ENCODE measurements at regions not wholly inside any gene's neighbourhood (a gene's known extent, or its start where the extent isn't known, plus 50 kb on each side); places are given as distances from the start of the nearest gene placed in this dataset.

- ATAC-seq (no peak), DNase-seq (ENCODE audit: low spot score in 2 of 2) (no peak)
- no peaks in the 10 kb centered on the region for H3K4me1 Mint-ChIP-seq
- no peaks in the 10 kb centered on the region for H3K36me3 Mint-ChIP-seq
- no peak overlapping the region for H3K4me3 Mint-ChIP-seq
- no peaks in the 10 kb centered on the region for H3K9me3 Mint-ChIP-seq
- no peak overlapping the region for H3K27ac Mint-ChIP-seq
These were observed 112.1 kb upstream of the DPYD start for GRCh38 chr1:98032958-98033357.

DNA sequence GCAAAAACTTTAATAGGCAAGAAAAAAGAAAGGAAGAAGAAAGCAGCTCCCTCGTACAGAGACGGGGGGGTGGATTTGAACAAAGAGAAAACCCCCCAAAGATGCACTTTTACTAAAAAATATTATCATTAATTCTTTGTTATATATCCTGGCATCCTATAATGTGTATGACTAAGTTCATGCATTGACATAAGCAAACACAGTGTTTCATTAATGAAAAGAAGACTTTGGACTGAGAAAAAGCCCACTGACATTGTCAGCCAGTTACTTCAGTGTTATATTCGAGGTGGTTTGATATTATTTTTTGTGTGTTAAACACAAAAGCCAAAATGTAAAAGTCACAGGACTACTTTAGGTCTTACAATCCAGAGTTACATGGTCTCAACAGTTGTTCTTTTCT is 110.1 kb upstream of the DPYD start:
- Mint-ChIP-seq H3K4me1 (no peaks in the 10 kb centered on the region), H3K4me3 (no peak overlapping the region), H3K9me3 (no peaks in the 10 kb centered on the region), H3K27ac (no peak overlapping the region), H3K36me3 (no peaks in the 10 kb centered on the region)
- ATAC-seq: no peak
- DNase-seq (ENCODE audit: low spot score in 2 of 2): no peak

DNA sequence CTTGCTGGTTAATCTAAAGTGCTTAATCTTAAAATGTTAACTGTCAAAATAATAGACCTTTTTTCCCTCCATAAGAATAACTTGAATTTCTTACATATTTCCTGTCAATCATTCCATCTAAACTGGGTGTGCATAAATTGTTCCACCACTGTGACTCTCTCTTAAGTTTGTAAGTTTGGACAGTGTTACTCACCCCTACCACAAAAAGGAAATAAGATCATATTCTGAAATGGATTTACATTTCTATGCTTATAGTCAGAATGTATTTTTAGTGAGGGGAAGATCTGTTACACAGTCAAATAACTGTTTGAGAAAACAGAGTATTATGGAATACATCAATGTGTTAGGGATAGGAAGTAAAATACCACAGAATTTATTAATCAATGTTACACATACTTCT is 109.6 kb upstream of the DPYD start:
- DNase-seq (ENCODE audit: low spot score in 2 of 2) (no peak), ATAC-seq (peak; percentile 85)
- Mint-ChIP-seq H3K36me3 (no peaks in the 10 kb centered on the region), H3K4me3 (no peak overlapping the region), H3K27ac (no peak overlapping the region), H3K9me3 (no peaks in the 10 kb centered on the region), H3K4me1 (no peaks in the 10 kb centered on the region)

DNA sequence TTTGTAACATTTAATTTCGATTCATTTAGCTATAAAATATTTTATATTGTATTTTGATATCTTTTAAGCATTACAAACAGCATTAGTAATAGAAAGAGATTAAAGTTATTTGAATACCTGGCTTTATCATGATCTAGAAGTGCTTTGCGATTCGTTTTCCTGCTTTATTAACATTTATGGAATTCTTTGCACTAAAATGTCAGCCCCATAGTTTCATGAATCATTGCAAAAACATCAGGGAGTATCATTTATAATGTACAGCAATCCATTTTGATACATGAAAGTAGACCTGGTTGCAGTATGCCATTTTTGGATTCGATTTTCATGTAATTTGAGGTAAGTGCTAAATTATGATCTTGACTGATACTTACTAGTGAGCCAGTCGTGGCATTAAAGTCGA is 108.0 kb upstream of the DPYD start:
- no peak for DNase-seq (ENCODE audit: low spot score in 2 of 2)
- no peak overlapping the region for H3K27ac Mint-ChIP-seq
- H3K4me3 Mint-ChIP-seq: no peak overlapping the region
- H3K36me3 Mint-ChIP-seq: no peaks in the 10 kb centered on the region
- no peaks in the 10 kb centered on the region for H3K4me1 Mint-ChIP-seq
- H3K9me3 Mint-ChIP-seq: no peaks in the 10 kb centered on the region
- no peak for ATAC-seq

- no peak for DNase-seq (ENCODE audit: low spot score in 2 of 2)
- Mint-ChIP-seq H3K4me1 (no peaks in the 10 kb centered on the region), H3K27ac (no peak overlapping the region), H3K36me3 (no peaks in the 10 kb centered on the region), H3K9me3 (no peaks in the 10 kb centered on the region), H3K4me3 (no peak overlapping the region)
- no peak for ATAC-seq
These were observed 106.4 kb upstream of the DPYD start for GRCh38 chr1:98027103-98027705.

DNA sequence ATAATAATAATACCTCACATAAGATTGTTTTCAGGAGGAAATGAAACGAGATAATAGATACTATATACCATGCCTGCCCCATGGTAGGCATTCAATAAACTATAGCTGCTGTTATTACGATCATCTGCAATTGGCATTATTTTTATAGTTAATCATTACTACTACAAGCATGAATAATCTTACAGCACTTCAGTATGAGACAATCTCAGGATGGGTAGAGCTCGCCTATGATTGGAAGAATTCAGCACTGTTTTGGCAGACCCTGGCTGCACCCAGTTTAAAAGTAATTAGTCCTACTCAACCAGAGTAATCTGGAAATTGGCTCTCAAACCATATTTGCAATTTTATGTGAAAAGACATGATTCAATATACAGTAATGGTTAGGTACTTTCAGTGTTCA is 105.0 kb upstream of the DPYD start:
- DNase-seq (ENCODE audit: low spot score in 2 of 2): no peak
- Mint-ChIP-seq H3K9me3 (no peaks in the 10 kb centered on the region), H3K36me3 (no peaks in the 10 kb centered on the region), H3K4me1 (no peaks in the 10 kb centered on the region), H3K27ac (no peak overlapping the region), H3K4me3 (no peak overlapping the region)
- no peak for ATAC-seq

DNA sequence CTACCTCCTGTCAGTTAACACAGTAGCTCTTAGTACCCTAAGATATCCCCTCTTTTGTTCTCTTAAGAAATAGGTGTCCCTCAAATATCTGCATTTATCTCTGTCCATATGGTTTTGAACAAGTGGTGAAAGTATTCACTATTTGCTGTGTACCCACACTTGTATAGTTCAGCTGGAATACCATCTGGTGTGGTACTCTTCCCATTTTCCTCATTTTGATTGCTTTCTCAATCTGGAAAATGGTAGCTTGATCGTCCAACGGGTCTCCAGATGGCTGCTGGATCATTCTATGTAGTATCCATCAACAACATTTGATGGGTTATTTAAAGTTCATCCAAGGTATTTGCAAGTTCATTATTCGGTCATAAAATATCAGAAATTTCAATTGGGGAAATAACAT is 100.3 kb upstream of the DPYD start:
- Mint-ChIP-seq H3K36me3 (no peaks in the 10 kb centered on the region), H3K27ac (no peak overlapping the region), H3K4me3 (no peak overlapping the region), H3K9me3 (no peaks in the 10 kb centered on the region), H3K4me1 (no peaks in the 10 kb centered on the region)
- no peak for DNase-seq (ENCODE audit: low spot score in 2 of 2)
- ATAC-seq: no peak

GRCh38 chr1:98019747-98020146 is 98.9 kb upstream of the DPYD start:
- Mint-ChIP-seq H3K4me1 (no peaks in the 10 kb centered on the region), H3K36me3 (no peaks in the 10 kb centered on the region), H3K9me3 (no peaks in the 10 kb centered on the region), H3K27ac (no peak overlapping the region), H3K4me3 (no peak overlapping the region)
- DNase-seq (ENCODE audit: low spot score in 2 of 2): no peak
- ATAC-seq: no peak

DNA sequence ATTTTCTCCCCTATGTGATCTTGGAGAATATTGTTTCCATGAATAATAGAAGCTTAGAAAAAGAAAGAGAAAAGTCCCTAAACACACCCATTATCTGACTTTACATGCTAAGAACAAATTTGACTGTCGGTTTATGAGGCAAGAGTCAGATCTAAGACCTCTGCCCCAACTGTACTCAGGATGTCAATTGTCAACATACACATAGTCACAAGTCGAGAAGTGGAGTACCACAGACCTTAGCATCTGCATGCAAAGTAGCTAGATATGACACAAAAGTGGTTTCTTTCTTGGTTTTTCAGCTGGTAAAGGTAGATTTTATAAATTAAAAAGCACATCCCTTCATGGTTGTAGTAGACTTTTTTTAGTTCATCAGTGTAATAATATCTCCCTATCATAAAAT is 97.2 kb upstream of the DPYD start:
- H3K27ac Mint-ChIP-seq: no peak overlapping the region
- H3K9me3 Mint-ChIP-seq: no peaks in the 10 kb centered on the region
- H3K36me3 Mint-ChIP-seq: no peaks in the 10 kb centered on the region
- H3K4me1 Mint-ChIP-seq: no peaks in the 10 kb centered on the region
- no peak overlapping the region for H3K4me3 Mint-ChIP-seq
- DNase-seq (ENCODE audit: low spot score in 2 of 2): no peak
- ATAC-seq: no peak

GRCh38 chr1:98017184-98017583 is 96.3 kb upstream of the DPYD start:
- Mint-ChIP-seq H3K9me3 (no peaks in the 10 kb centered on the region), H3K4me1 (no peaks in the 10 kb centered on the region), H3K36me3 (no peaks in the 10 kb centered on the region), H3K27ac (no peak overlapping the region), H3K4me3 (no peak overlapping the region)
- no peak for DNase-seq (ENCODE audit: low spot score in 2 of 2)
- ATAC-seq: no peak

- Mint-ChIP-seq H3K36me3 (no peaks in the 10 kb centered on the region), H3K4me3 (no peak overlapping the region), H3K27ac (no peak overlapping the region), H3K4me1 (no peaks in the 10 kb centered on the region), H3K9me3 (no peaks in the 10 kb centered on the region)
- ATAC-seq (no peak), DNase-seq (ENCODE audit: low spot score in 2 of 2) (no peak)
These were observed 87.5 kb upstream of the DPYD start for GRCh38 chr1:98008373-98008772.

GRCh38 chr1:98005326-98006010 is 84.6 kb upstream of the DPYD start:
- ATAC-seq (no peak), DNase-seq (ENCODE audit: low spot score in 2 of 2) (no peak)
- Mint-ChIP-seq H3K4me1 (no peaks in the 10 kb centered on the region), H3K4me3 (no peak overlapping the region), H3K27ac (no peak overlapping the region), H3K36me3 (no peaks in the 10 kb centered on the region), H3K9me3 (no peaks in the 10 kb centered on the region)

GRCh38 chr1:98003442-98003841 is 82.6 kb upstream of the DPYD start:
- Mint-ChIP-seq H3K36me3 (no peaks in the 10 kb centered on the region), H3K27ac (no peak overlapping the region), H3K9me3 (no peaks in the 10 kb centered on the region), H3K4me3 (no peak overlapping the region), H3K4me1 (no peaks in the 10 kb centered on the region)
- ATAC-seq: no peak
- DNase-seq (ENCODE audit: low spot score in 2 of 2): no peak

GRCh38 chr1:98002288-98002687 is 81.5 kb upstream of the DPYD start:
- DNase-seq (ENCODE audit: low spot score in 2 of 2): no peak
- no peak overlapping the region for H3K4me3 Mint-ChIP-seq
- H3K27ac Mint-ChIP-seq: no peak overlapping the region
- no peaks in the 10 kb centered on the region for H3K36me3 Mint-ChIP-seq
- no peaks in the 10 kb centered on the region for H3K4me1 Mint-ChIP-seq
- no peaks in the 10 kb centered on the region for H3K9me3 Mint-ChIP-seq
- no peak for ATAC-seq

DNA sequence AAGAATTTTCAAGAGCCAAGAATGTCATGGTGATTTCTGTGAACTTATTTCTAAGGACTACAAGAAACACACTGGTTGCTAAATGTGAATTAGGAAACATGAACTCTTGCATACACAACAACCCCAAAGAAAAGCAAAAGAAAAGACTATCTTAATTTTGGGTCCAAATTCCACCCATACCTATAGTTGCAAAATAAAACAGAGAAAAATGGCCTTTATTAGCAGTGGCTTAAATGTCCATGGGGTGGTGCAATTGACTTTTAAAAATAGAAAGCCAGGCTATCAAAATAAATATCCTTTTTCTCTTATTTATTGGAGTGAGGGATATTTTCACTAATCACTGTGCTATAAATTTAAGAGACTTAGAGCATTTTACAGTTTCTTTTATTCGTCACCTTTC is 80.9 kb upstream of the DPYD start:
- Mint-ChIP-seq H3K36me3 (no peaks in the 10 kb centered on the region), H3K4me3 (no peak overlapping the region), H3K27ac (no peak overlapping the region), H3K9me3 (no peaks in the 10 kb centered on the region), H3K4me1 (no peaks in the 10 kb centered on the region)
- ATAC-seq (no peak), DNase-seq (ENCODE audit: low spot score in 2 of 2) (no peak)

DNA sequence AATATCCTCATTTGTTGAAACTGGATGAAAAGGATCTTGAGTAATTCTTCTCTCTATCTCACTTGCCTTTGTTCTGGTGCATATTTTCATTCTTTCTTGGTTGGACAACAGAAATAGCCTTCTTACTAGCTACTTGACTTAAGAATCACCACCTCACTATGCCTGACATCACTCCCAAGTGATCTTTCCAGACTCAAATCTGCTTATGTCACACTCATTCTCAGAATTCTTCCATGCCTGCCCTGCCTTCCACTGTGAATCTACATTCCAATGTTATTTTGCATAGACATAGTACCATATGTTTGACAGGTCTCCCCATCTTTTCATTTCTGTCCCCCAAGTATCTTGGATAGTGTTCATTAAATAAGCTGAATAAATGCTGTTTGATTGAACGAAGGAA is 78.5 kb upstream of the DPYD start:
- no peaks in the 10 kb centered on the region for H3K4me1 Mint-ChIP-seq
- no peak overlapping the region for H3K27ac Mint-ChIP-seq
- H3K9me3 Mint-ChIP-seq: no peaks in the 10 kb centered on the region
- H3K36me3 Mint-ChIP-seq: no peaks in the 10 kb centered on the region
- DNase-seq (ENCODE audit: low spot score in 2 of 2): no peak
- no peak overlapping the region for H3K4me3 Mint-ChIP-seq
- no peak for ATAC-seq

- no peak overlapping the region for H3K27ac Mint-ChIP-seq
- no peak for DNase-seq (ENCODE audit: low spot score in 2 of 2)
- no peak overlapping the region for H3K4me3 Mint-ChIP-seq
- H3K36me3 Mint-ChIP-seq: no peaks in the 10 kb centered on the region
- H3K9me3 Mint-ChIP-seq: no peaks in the 10 kb centered on the region
- ATAC-seq: no peak
- H3K4me1 Mint-ChIP-seq: no peaks in the 10 kb centered on the region
These were observed 76.0 kb upstream of the DPYD start for GRCh38 chr1:97996880-97997279.
